H54 (cell line): ENCODE measurements at regions not wholly inside any gene's neighbourhood (a gene's known extent, or its start where the extent isn't known, plus 50 kb on each side); places are given as distances from the start of the nearest gene placed in this dataset.
A peak's percentile ranks its signal among the peaks of the same experiment; 100 is the strongest.

ENCODE experiments used
- DNase-seq: peaks from one replicate; pipeline ENCODE4 v3.0.0; 2011; ENCODE audit warnings: low spot score, mixed read lengths; ENCODE audit not compliant: insufficient read length
- FAIRE-seq: peaks from 3 replicates; lab custom pipeline; 2011; peaks lifted over from hg19 to GRCh38; lab: Jason Lieb, UNC
- POLR2A ChIP-seq: IDR thresholded peaks from 2 replicates; pipeline ENCODE4 v1.6.1; 2011; ENCODE audit warnings: low read depth, mild to moderate bottlenecking, low read length

GRCh38 chr3:150061288-150062024 is 90.8 kb upstream of the PFN2 start:
- DNase-seq (no peak), FAIRE-seq (no peak)
- no peak for TF ChIP-seq POLR2A

GRCh38 chr3:150059729-150060128 is 89.0 kb upstream of the PFN2 start:
- DNase-seq = no peak
- FAIRE-seq = no peak
- no peak for TF ChIP-seq POLR2A

GRCh38 chr3:150059241-150059640 is 88.5 kb upstream of the PFN2 start:
- TF ChIP-seq POLR2A = no peak

GRCh38 chr3:150057227-150057626 is 86.5 kb upstream of the PFN2 start:
- DNase-seq (no peak), FAIRE-seq (no peak)
- no peak for TF ChIP-seq POLR2A

More at GRCh38 chr3:150059241-150059640, 88.5 kb upstream of the PFN2 start:
- FAIRE-seq (no peak), DNase-seq (no peak)

- no peak for FAIRE-seq
- DNase-seq = no peak
- no peak for TF ChIP-seq POLR2A
Observed at GRCh38 chr3:150055332-150055731, 84.6 kb upstream of the PFN2 start.

- FAIRE-seq = no peak
- TF ChIP-seq POLR2A = no peak
Observed at GRCh38 chr3:150054635-150055034, 83.9 kb upstream of the PFN2 start.

GRCh38 chr3:150050510-150050909 is 79.8 kb upstream of the PFN2 start:
- no peak for DNase-seq
- FAIRE-seq = no peak
- no peak for TF ChIP-seq POLR2A

More at GRCh38 chr3:150054635-150055034, 83.9 kb upstream of the PFN2 start:
- DNase-seq = no peak

GRCh38 chr3:150049317-150049716 is 78.6 kb upstream of the PFN2 start:
- DNase-seq (no peak), FAIRE-seq (no peak)
- TF ChIP-seq POLR2A = no peak

GRCh38 chr3:150041877-150042276 is 71.2 kb upstream of the PFN2 start:
- no peak for DNase-seq
- no peak for FAIRE-seq

GRCh38 chr3:150040097-150040496 is 69.4 kb upstream of the PFN2 start:
- FAIRE-seq (no peak), DNase-seq (no peak)
- TF ChIP-seq POLR2A = no peak

More at GRCh38 chr3:150041877-150042276, 71.2 kb upstream of the PFN2 start:
- TF ChIP-seq POLR2A = no peak

GRCh38 chr3:150038830-150039229 is 68.1 kb upstream of the PFN2 start:
- no peak for TF ChIP-seq POLR2A
- FAIRE-seq (peak; percentile 15), DNase-seq (no peak)

GRCh38 chr3:150036780-150037179 is 66.1 kb upstream of the PFN2 start:
- no peak for TF ChIP-seq POLR2A
- DNase-seq = no peak
- no peak for FAIRE-seq

GRCh38 chr3:150035910-150036612 is 65.4 kb upstream of the PFN2 start:
- DNase-seq (no peak), FAIRE-seq (no peak)
- no peak for TF ChIP-seq POLR2A

GRCh38 chr3:150035301-150035779 is 64.6 kb upstream of the PFN2 start:
- FAIRE-seq = no peak
- no peak for DNase-seq
- TF ChIP-seq POLR2A = no peak
